Activated T-helper 1 cell treated with anti-CD3 and anti-CD28 coated beads, Interleukin-2, amount 50 U/mL, for 16 hours (primary cell): ENCODE measurements at regions not wholly inside any gene's neighbourhood (a gene's known extent, or its start where the extent isn't known, plus 50 kb on each side); places are given as distances from the start of the nearest gene placed in this dataset.

Experiments used
- DNase-seq, 2 donors: peaks; one replicate each; pipeline ENCODE4 v3.0.0-alpha.2; 2020; ENCODE audit warnings: low read depth in 1 of 2, low spot score in 1 of 2

GRCh38 chr5:72623323-72623722 lies 116.1 kb upstream of the ZNF366 start:
- no peak for DNase-seq

GRCh38 chr5:72622170-72622760 lies 115.1 kb upstream of the ZNF366 start:
- DNase-seq, result no peak

GRCh38 chr5:72621576-72621975 lies 114.4 kb upstream of the ZNF366 start:
- no peak for DNase-seq

GRCh38 chr5:72619677-72620076 lies 112.5 kb upstream of the ZNF366 start:
- DNase-seq, result no peak

- DNase-seq, result no peak
Observed at GRCh38 chr5:72619251-72619650, 112.0 kb upstream of the ZNF366 start.

GRCh38 chr5:72618708-72619107 lies 111.5 kb upstream of the ZNF366 start:
- no peak for DNase-seq

- DNase-seq, result no peak
Observed at GRCh38 chr5:72615061-72615460, 107.9 kb upstream of the ZNF366 start.

- no peak for DNase-seq
Observed at GRCh38 chr5:72613515-72613914, 106.3 kb upstream of the ZNF366 start.

GRCh38 chr5:72612810-72613209 lies 105.6 kb upstream of the ZNF366 start:
- DNase-seq, result no peak

- DNase-seq, result peak in 1 of 2 donors; percentile 3
Observed at GRCh38 chr5:72611118-72611730, 104.0 kb upstream of the ZNF366 start.

- DNase-seq, result no peak
Observed at GRCh38 chr5:72608926-72609325, 101.7 kb upstream of the ZNF366 start.

GRCh38 chr5:72608297-72608696 lies 101.1 kb upstream of the ZNF366 start:
- no peak for DNase-seq

GRCh38 chr5:72607381-72607780 lies 100.2 kb upstream of the ZNF366 start:
- DNase-seq, result no peak

- no peak for DNase-seq
Observed at GRCh38 chr5:72606525-72606924, 99.3 kb upstream of the ZNF366 start.

- DNase-seq, result no peak
Observed at GRCh38 chr5:72605632-72606031, 98.4 kb upstream of the ZNF366 start.

- DNase-seq, result no peak
Observed at GRCh38 chr5:72604798-72605154, 97.6 kb upstream of the ZNF366 start.

GRCh38 chr5:72604111-72604797 lies 97.0 kb upstream of the ZNF366 start:
- no peak for DNase-seq

- DNase-seq, result no peak
Observed at GRCh38 chr5:72602696-72603685, 95.8 kb upstream of the ZNF366 start.

- DNase-seq, result no peak
Observed at GRCh38 chr5:72601861-72602260, 94.7 kb upstream of the ZNF366 start.

GRCh38 chr5:72600391-72600981 lies 93.3 kb upstream of the ZNF366 start:
- DNase-seq, result no peak
